UCSD-AML1 (cell line): ENCODE measurements at regions not wholly inside any gene's neighbourhood (a gene's known extent, or its start where the extent isn't known, plus 50 kb on each side); places are given as distances from the start of the nearest gene placed in this dataset.
"Not testable (repeated sequence)": the region's sequence is repeated elsewhere in the genome, so short reads cannot be mapped to it uniquely, and the experiment has no call there.

Source experiments
- DNase-seq: peaks from one replicate; lab custom pipeline; 2025; ENCODE audit not compliant: unreplicated experiment; lab: John Stamatoyannopoulos, UW

DNA sequence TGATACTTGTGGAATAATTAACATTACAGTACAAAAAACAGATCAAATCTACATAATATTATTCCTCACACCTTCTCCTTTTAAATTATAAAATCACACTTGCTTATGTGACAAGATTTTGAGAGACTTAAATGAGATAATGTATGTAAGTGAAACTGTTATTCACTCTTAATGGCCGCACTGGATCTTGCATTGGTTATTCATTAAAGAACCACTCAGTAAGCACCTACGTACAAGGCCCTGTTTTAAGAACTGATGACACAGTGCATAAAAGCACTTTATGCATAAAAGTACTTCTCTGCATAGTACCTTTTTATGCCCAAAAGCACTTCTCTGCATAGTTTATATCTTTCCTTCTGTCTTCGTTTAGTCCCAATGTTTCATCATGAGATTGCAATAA lies 172.1 kb downstream of the GOLGA6L6 start:
- no peak for DNase-seq

DNA sequence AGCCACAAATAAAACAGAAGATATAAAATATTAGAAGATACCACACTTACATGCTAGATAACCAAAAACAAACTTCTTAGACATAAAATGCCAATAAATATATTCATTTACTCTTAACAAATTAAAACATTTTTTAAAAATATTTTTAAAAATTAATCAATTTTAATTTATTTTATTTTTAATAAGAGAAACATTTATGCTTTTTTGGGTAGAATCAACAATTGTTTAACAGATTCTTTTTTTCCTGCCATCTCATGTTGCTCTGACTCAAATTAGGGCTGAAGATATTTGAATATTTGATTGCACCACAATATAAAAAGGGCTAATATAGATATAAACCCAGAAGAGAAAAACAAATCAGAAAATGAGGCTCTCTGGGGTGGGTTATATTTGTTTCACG lies 172.6 kb downstream of the GOLGA6L6 start:
- no peak for DNase-seq

DNA sequence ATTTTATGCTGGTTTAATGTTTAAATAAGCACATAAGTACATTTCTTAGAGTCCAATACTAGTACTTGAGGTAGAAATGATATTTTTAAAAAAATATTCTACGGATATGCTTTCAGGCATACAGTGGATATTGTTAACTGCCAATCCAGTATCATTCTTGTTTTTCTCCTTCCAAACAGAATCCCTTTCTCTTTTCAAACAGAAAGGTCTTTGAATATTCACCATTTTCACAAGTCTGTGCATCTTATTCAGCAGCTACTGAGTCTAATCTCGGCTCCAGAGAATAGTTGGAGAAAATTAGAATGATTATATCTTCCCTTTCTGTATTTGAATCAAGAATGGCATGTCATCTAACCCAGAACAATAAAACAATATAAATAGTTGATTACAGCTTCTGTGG lies 174.5 kb downstream of the GOLGA6L6 start:
- no peak for DNase-seq

DNA sequence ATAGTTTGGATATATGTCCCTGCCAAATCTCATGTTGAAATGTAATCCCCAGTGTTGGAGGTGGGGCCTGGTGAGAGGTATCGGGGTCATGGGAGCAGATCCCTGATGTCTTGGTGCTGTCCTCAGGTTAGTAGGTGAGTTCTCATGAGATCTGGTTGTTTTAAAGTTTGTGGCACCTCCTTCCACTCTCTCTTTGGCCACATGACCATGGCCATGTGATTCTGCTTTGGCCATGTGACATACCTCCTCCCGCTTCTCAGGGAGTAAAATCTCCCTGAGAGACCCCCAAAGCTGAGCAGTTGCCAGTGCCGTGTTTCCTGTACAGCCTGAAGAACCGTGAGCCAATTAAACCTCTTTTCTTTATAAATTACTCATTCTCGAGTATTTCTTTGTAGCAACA lies 178.0 kb downstream of the GOLGA6L6 start:
- not testable (repeated sequence) for DNase-seq

DNA sequence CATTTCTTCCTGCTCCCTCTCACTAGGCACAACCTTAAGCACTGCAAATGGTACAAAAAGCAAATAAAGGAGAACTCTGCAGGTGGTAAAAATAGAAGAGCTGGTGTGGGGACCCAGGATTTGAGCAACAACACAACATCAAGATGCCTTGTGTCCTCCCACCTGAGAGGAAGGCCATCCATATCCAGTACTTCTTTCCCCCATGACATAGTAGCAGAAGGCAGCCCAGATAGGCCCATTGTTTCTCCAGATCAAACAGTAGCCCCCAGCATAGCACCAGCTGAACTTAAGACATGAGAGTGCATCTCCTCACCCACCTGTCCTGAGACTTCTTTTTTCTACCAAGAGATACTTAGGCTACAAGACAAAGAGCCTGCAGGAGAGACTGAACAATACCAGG lies 180.5 kb downstream of the GOLGA6L6 start:
- no peak for DNase-seq

DNA sequence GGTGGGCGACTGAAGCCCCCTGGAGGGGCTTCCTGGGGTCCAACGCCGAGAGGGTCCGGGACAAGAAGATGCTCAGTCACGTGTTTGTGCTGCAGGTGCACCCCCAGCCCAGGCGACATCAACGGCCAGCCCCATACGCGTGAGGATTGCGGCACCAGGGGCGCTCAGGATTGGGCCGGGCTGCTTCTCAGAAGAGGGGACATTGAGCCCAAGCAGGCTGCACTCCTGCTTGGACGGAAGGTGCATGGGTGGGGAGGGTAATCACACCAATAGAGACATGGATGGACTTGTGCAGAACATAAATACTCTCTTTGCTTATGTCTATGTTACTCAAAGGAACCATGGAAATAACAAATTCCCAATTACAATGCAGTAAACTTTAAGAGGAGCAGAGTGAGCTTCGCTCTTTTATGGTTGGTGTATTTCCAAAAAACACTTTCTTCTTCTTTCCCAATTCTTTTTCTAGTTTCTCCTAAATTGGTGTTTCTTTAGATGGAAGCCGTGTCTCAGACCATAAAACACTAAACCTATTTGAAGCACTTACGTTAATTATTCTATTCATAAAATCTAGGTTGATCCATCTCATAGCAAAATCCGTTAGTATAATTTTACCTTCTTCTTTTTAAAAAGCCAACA lies 182.7 kb downstream of the GOLGA6L6 start:
- DNase-seq = no peak

DNA sequence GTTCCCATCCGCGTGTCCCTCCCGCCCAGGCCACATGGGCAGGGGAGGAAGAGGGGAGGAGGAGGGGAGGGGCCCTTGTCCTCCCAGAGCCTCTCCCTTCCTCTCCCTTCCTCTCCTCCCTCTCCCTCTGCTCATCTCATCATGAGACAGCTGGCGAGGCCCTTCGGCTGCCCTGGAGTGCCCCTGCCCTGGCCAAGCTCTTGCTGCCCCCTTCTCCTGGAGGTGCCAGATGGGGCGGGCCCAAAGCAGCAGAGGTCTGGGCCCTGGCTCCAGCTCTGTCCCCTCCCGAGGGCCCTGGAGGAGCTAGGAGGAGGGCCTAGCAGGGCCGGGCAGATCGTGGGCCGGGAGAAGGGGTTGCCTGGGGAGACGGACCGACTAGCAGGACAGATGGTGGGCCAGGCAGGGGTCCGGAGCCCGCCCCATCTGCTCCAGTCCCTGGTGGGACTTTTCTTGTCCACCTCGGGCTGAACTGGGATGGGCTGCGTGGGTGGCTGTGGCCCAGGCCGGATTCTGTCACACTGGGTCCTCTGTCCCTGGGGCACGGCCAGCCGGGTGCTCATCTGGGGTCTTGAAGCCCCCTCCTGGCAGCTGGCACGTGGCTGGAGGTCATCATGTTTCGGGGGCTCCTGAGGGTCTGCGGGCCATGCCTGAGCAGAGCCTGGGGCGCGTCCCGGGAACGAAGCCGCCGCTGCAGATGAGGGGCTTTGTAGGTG lies 183.4 kb downstream of the GOLGA6L6 start:
- DNase-seq = no peak

DNA sequence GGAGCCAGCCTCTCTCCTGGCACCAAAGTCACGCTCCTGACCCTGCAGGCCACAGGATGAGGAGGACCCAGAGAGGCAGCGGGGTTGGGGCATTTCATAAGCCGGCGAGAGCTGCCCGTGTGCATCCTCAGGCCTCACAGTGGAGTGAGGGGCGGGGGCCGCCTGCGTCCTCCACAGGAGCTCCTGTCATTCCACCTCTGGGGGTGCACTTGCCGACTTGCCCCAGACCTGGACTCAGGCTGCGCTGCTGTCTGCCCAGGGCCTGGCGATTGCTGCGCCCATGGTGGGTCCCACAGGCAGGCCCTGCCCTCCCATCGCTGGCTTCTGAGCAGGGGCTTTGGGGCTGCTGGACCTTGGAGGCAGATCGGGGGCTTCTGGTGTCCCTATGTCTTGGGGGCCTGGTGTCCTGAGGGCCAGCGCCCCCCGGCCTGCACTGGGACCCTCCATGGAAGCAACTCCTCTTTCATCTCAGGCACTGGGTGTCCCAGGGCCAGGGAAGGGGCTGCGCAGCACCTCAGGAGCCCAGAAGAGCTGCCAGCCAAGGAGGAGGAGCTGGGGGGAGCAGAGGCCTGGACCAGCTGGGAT lies 184.0 kb downstream of the GOLGA6L6 start:
- DNase-seq = no peak

DNA sequence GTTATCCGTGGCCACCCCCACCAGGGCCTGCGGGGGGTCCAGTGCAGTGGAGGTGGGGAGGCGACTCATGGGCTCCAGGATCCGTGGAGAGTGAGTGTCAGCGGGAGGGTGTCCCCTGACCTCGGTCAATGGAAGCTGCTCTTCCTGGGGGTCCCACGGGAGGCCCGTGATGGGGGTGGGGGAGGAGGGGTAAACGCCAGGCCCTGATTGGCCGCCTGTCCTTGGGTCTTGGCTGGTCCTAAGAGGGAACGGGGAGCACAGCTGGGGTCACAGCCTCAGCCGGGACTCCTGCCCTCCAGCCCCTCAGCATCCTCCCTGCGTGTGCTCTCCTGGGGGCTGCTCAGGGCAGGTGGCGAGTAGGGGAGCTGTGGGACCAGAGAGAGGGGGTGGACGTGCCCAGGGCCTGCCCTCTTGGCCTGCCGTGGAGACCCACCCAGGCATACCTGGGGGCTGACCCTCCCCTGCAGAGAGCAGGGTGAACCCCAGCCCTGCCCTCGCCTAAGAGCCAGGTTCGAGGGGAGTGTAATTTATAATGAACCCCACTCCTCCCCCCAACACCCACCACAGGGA lies 184.6 kb downstream of the GOLGA6L6 start:
- no peak for DNase-seq

DNA sequence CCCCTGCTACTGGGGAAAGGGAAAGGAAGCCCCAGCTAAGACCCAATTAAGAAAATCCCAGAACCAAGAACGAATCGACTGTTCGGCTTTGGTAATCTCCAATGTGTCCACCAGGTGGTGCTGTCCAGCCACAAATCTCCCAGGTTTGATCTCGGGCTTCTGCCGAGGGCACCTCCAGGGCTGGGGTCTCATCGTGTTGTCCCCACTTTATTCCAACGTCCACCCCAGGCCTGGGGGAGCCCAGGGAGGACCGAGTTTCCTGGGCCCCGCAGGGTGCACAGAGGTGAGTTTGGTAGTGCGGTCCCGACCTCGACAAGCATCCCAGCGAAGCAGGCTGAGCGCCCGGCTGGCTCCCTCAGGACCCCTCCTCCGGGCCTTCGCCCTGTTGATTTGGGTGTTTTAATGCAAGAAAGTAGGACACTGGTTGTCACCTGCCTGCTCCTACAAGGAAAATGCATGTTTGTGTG lies 185.1 kb downstream of the GOLGA6L6 start:
- no peak for DNase-seq

DNA sequence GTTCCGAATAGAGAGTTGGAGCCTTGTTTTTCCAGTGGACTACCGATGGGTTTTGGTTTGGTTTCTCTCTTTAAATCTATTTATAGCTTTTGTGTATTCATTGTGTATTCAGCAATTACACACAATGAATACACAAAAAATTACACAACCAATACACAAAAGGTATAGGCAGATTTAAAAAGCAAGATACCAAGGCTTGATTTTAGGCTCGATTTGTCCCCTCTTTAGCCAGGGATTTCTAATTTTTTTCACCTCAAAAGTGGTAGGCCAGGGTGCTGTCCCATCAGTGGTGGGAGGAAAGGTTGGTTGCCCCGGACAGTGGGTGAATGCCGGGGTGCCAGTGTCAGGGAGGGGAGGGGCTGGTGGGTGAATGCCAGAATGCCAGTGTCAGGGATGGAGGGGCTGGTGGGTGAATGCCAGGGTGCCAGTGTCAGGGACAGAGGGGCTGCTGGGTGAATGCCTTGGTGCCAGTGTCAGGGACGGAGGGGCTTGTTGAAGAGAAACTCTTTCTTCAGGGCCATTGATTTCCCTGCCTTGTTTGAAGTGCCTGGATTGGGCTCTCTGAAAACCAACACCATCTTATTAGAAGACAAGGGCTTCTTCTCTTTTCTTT lies 186.2 kb downstream of the GOLGA6L6 start:
- no peak for DNase-seq

DNA sequence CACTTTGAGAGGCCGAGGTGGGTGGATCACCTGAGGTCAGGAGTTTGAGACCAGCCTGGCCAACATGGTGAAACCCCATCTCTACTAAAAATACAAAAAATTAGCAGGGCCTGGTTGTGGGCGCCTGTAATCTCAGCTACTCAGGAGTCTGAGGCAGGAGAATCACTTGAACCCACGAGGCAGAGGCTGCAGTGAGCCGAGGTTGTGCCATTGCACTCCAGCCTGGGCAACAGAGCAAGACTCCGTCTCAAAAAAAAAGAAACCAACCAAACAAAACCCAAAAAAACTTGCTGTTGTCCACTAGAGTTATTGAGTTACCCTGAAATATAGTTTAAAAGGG lies 186.7 kb downstream of the GOLGA6L6 start:
- not testable (repeated sequence) for DNase-seq

DNA sequence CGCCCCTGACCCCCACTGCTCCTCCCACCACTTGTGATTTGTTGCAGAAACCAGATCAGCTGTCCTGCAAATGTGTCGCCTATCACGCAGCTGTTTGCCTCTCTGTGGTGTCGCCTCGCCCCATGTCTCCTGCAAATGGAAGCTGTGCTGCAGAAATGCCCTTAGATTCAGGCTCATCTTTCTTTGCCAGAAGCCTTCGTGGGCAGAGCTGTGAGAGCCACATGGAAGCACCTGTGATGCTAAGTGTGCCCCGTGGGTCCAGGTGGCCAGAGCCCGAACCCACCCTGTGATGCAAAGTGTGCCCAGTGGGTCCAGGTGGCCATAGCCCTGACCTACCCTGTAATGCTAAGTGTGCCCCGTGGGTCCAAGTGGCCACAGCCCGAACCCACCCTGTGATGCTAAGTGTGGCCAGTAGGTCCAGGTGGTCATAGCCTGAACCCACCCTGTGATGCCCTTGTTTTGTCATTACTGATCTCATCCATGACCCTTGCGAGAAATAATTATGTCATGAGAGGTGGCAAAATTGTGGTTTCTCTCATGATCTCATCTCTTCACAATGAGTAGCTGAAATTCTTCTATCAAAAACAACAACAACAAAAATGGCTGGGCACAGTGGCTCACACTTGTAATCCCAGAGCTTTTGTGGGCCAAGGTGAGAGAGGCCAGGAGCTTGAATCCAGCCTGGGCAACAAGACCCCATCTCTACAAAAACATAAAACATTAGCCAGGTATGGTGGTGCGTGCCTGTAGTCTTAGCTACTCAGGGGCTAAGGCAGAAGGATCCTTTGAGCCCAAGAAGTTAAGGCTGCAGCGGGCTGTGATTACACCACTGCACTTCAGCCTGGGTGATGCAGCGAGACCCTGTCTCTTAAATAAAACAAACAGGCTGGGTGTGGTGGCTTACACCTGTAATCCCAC lies 187.4 kb downstream of the GOLGA6L6 start:
- DNase-seq = no peak

DNA sequence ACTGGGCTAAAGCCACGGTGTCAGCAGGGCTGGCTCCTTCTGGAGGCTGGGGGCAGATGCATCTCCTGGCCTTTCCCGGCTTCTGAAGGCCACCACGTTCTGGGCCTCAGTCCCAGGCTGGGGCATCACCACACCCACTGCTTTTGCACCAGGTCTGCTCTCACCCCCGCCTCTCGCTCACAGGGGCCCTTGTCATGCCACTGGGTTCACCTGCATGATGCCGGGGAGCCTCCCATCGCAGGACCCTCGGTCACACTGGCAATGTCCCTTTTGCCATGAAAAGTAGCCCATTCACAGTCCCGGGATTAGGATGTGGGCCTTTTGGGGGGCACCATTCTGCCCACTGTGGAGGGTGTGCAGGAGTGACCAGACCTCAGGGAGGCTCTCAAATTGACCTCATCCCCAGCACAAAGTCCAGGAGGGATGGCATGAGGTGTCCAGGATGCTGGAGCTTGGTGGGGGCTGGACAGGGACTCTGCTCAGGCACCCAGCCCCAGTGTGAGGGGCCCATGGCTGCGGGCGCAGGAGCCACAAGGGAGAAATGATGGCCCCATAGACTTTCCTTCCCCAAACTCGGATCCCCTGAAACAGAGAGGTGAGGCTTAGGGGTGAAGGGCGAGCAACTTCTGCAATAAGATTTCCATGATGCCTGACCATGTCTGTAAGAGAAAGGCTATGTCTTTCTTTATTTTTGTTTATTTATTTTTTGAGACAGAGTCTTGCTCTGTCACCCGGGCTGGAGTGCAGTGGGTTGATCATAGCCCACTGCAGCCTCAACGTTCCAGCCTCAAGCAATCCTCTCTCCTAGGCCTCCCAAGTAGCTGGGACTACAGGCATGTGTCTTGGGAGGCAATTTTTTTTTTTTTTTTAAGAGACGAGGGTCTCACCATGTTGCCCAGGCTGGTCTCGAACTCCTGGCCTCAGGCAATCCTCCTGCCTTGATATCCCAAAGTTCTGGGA lies 189.1 kb downstream of the GOLGA6L6 start:
- DNase-seq = no peak

DNA sequence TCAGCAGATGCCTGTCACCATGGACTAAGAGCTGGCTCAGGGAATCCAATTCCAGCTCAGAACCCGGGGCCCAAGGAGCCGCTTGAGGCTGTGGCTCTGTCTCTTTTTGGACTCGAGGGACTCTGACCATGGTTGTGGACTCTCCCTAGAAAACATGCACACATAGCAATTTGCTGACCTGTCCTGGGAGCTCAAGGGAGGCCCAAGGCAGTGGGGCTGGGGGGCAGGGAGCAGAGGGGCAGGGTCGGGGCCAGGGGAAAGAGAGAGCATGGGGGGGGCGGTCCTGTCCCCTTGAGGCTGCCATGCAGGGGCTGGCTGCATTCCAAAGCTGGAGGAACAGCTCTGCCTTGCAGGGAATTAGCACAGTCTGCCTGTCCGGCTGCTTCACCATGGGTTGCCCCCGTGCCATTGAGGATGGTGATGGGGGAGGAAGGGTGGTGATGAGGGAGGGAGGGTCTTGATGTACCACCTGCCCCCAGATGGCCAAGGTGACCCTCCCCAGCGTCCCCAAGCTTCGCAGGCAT lies 190.1 kb downstream of the GOLGA6L6 start:
- no peak for DNase-seq

DNA sequence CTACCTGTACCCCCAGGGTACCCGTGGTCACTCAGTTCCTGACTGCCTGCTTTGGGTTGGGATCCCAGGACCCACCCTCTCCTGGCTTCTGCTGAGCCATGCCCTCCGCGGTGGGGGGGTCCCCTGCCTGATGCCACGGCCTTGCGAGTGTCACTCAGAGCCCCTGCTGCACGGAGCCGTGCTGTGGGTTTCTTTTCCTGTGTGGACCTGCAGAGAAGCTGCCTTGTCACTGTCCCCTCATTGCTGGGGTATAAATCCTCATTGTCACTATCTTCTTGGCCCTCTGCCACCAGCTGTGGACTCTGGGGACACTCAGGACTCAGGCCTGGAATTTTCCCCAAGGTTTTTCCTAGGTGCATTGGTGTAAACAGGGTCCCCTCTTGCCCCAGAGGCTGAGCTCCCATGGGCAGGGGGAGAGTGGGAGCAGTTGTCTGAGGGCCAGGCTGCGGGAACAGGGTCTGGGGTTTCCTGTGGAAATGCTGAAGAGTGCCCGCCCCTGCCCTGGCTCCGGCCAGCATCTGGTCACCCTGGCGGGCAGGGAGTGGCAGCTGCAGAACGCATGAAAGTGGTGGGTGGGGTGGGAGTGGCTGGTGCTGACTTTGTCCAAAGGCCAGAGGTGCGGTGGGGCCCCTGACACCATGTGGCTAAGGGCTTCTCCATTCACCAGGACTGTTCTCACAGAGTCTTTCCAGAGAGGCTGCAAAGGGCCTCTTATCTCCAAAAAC lies 191.7 kb downstream of the GOLGA6L6 start:
- no peak for DNase-seq

DNA sequence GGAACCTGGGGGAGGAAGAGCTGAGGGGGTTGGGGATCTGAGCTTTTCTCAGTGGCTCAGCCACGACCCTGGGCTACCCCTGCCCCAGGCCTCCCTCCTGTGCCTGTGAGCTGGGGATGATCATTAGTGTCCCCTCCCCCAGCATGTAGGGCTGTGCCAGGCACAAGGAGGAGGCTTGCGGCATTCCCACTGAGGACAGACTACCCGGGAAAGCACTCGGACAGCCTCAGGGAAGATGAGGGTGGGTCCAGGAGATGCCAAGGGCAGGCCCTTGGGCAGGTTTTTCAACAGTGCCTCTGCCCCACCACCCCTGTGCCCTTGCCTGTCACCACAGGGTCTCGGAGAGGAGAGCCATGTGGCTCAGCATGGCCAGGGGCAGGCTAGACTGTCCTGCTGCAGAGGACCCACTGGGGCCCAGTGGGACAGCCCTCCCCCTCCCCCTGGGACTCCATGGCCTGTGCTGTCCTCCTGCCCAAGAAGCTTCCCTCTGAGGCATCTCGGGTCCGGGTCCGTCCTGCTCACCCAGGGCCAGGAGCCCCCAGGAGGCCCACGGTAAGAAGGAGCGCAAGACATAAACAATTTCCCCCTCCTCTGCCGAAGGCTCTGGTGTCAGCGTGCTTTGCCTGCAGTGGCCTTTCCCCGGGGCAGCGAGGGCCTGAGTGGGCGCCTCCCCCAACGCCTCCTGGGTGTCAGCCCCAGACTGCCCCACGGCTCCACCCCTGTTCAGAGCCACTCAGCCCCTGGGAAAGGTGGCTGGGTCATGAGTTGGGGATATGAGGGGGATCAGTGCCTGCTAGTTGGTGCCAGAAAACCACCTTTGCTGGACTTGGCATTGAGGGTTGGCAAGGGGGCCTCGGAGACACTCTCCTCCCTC lies 192.5 kb downstream of the GOLGA6L6 start:
- no peak for DNase-seq
